Tibial artery (tissue), 4 donors: ENCODE measurements at regions not wholly inside any gene's neighbourhood (a gene's known extent, or its start where the extent isn't known, plus 50 kb on each side); places are given as distances from the start of the nearest gene placed in this dataset.

ENCODE experiments used
- DNase-seq, 2 donors: peaks; one replicate each; pipeline ENCODE4 v3.0.0-alpha.2; 2019
- H3K27ac ChIP-seq, 2 donors: fragments of 200-600 bp; sonication (generic) in 1 of 2; 1 replicate in 1 of 2; 2 replicates in 1 of 2; pipeline ENCODE4 v1.5.1; 2018 to 2019; ENCODE audit warnings: mild to moderate bottlenecking in 1 of 2
- H3K27me3 ChIP-seq, 2 donors: fragments of 200-600 bp; sonication (generic) in 1 of 2; one replicate each; pipeline versions ENCODE4 v1.5.1 to v1.6.0; 2016 to 2019
- H3K36me3 ChIP-seq, 3 donors: fragments of 200-600 bp; sonication (generic) in 2 of 3; one replicate each; pipeline ENCODE4 v1.5.1; 2016 to 2019; ENCODE audit warnings: mild to moderate bottlenecking in 2 of 3
- H3K4me1 ChIP-seq, 4 donors: fragments of 200-600 bp; sonication (generic) in 2 of 4; 1 replicate in 3 of 4; 2 replicates in 1 of 4; pipeline ENCODE4 v1.5.1; 2016 to 2019
- H3K4me3 ChIP-seq, 2 donors: fragments of 200-600 bp; sonication (generic) in 1 of 2; 1 replicate in 1 of 2; 2 replicates in 1 of 2; pipeline ENCODE4 v1.5.1; 2018 to 2019; ENCODE audit warnings: mild to moderate bottlenecking in 2 of 2
- H3K9me3 ChIP-seq, 3 donors: fragments of 200-600 bp; sonication (generic) in 1 of 3; one replicate each; pipeline ENCODE4 v1.5.1; 2016 to 2019
- CTCF ChIP-seq, 2 experiments: fragments of 200-600 bp in 1 of 2; fragments of 450-650 bp in 1 of 2; IDR thresholded peaks; one replicate each; pipeline ENCODE4 v1.5.1; 2017 to 2019; ENCODE audit warnings: antibody characterized with exemption in 2 of 2, mild to moderate bottlenecking in 1 of 2, moderate library complexity in 1 of 2
- intact Hi-C: fragments of 100-400 bp; cut with DNase I; formaldehyde crosslinking; loops from one replicate; pipeline ENCODE4 v1.15.0; 2023; ENCODE audit warnings: low total_unique reads

GRCh38 chr22:47994601-47995263 lies 1232.3 kb downstream of the TBC1D22A start:
- no peaks in the 10 kb centered on the region for H3K36me3 ChIP-seq
- H3K4me1 ChIP-seq = no peaks in the 10 kb centered on the region
- intact Hi-C loops = no loop called here
- no peak overlapping the region for H3K4me3 ChIP-seq
- peaks cover 0 to 4% (median 0%) of the 10 kb centered on the region in 3 donors for H3K9me3 ChIP-seq
- no peaks in the 10 kb centered on the region for H3K27me3 ChIP-seq
- TF ChIP-seq CTCF (IDR thresholded peaks at IDR 0.05) = no peak
- DNase-seq = no peak
- no peak overlapping the region for H3K27ac ChIP-seq

GRCh38 chr22:47994045-47994444 lies 1231.6 kb downstream of the TBC1D22A start:
- no peak overlapping the region for H3K4me3 ChIP-seq
- intact Hi-C loops = no loop called here
- peaks cover 0 to 5% (median 0%) of the 10 kb centered on the region in 3 donors for H3K9me3 ChIP-seq
- no peak for TF ChIP-seq CTCF (IDR thresholded peaks at IDR 0.05)
- no peak for DNase-seq
- H3K27ac ChIP-seq = no peak overlapping the region
- H3K27me3 ChIP-seq = no peaks in the 10 kb centered on the region
- no peaks in the 10 kb centered on the region for H3K4me1 ChIP-seq
- no peaks in the 10 kb centered on the region for H3K36me3 ChIP-seq

GRCh38 chr22:47990481-47990880 lies 1228.0 kb downstream of the TBC1D22A start:
- Histone ChIP-seq H3K9me3 (peaks cover 0 to 21% (median 19%) of the 10 kb centered on the region in 3 donors), H3K27me3 (no peaks in the 10 kb centered on the region), H3K27ac (no peak overlapping the region), H3K36me3 (no peaks in the 10 kb centered on the region), H3K4me3 (no peak overlapping the region), H3K4me1 (no peaks in the 10 kb centered on the region)
- DNase-seq = no peak
- TF ChIP-seq CTCF (IDR thresholded peaks at IDR 0.05) = no peak
- intact Hi-C loops = no loop called here

GRCh38 chr22:47987885-47988515 lies 1225.5 kb downstream of the TBC1D22A start:
- intact Hi-C loops = no loop called here
- Histone ChIP-seq H3K4me1 (no peaks in the 10 kb centered on the region), H3K27ac (no peak overlapping the region), H3K9me3 (peaks cover 0 to 21% (median 19%) of the 10 kb centered on the region in 3 donors), H3K27me3 (no peaks in the 10 kb centered on the region), H3K4me3 (no peak overlapping the region), H3K36me3 (no peaks in the 10 kb centered on the region)
- TF ChIP-seq CTCF (IDR thresholded peaks at IDR 0.05) = no peak
- no peak for DNase-seq

- Histone ChIP-seq H3K9me3 (peaks cover 0 to 6% (median 4%) of the 10 kb centered on the region in 3 donors), H3K36me3 (no peaks in the 10 kb centered on the region), H3K4me1 (no peaks in the 10 kb centered on the region), H3K27me3 (no peaks in the 10 kb centered on the region), H3K4me3 (no peak overlapping the region), H3K27ac (no peak overlapping the region)
- no peak for DNase-seq
- intact Hi-C loops = no loop called here
- TF ChIP-seq CTCF (IDR thresholded peaks at IDR 0.05) = no peak
These were observed 1213.8 kb downstream of the TBC1D22A start for GRCh38 chr22:47976219-47976618.
